ENCODE measurements at regions not wholly inside any gene's neighbourhood (a gene's known extent, or its start where the extent isn't known, plus 50 kb on each side); places are given as distances from the start of the nearest gene placed in this dataset.

- DNase-seq (no peak), ATAC-seq (no peak)
- 74 to 78% (median 74%) methylated on average over 3 of the region's 3 CpGs for WGBS, 3 donors
- Histone ChIP-seq H3K36me3 (ENCODE audit: insufficient read depth in 1 of 2, low read depth in 1 of 2) (no peaks in the 10 kb centered on the region), H3K4me1 (no peaks in the 10 kb centered on the region), H3K27me3 (ENCODE audit: insufficient read depth in 3 of 3, low read length in 2 of 3) (no peaks in the 10 kb centered on the region), H3K27ac (no peak overlapping the region), H3K4me3 (no peak overlapping the region), H3K9me3 (no peaks in the 10 kb centered on the region)
- no peak for TF ChIP-seq CTCF (IDR thresholded peaks at IDR 0.05)
- intact Hi-C loops (cut with DNase I), result no loop called here
These were observed 60.9 kb upstream of the HS3ST1 start for GRCh38 chr4:11489453-11490083.

- Histone ChIP-seq H3K36me3 (ENCODE audit: insufficient read depth in 1 of 2, low read depth in 1 of 2) (no peaks in the 10 kb centered on the region), H3K4me3 (no peak overlapping the region), H3K4me1 (no peaks in the 10 kb centered on the region), H3K27me3 (ENCODE audit: insufficient read depth in 3 of 3, low read length in 2 of 3) (no peaks in the 10 kb centered on the region), H3K9me3 (no peaks in the 10 kb centered on the region), H3K27ac (no peak overlapping the region)
- TF ChIP-seq CTCF (IDR thresholded peaks at IDR 0.05), result no peak
- intact Hi-C loops (cut with DNase I), result no loop called here
- DNase-seq, result no peak
- WGBS, 3 donors, result 81 to 83% (median 82%) methylated on average over 6 of the region's 6 CpGs
- ATAC-seq, result no peak
These were observed 60.2 kb upstream of the HS3ST1 start for GRCh38 chr4:11488657-11489452.

- ATAC-seq (no peak), DNase-seq (no peak)
- Histone ChIP-seq H3K27ac (no peak overlapping the region), H3K36me3 (ENCODE audit: insufficient read depth in 1 of 2, low read depth in 1 of 2) (no peaks in the 10 kb centered on the region), H3K4me1 (no peaks in the 10 kb centered on the region), H3K9me3 (no peaks in the 10 kb centered on the region), H3K4me3 (no peak overlapping the region), H3K27me3 (ENCODE audit: insufficient read depth in 3 of 3, low read length in 2 of 3) (no peaks in the 10 kb centered on the region)
- 40 to 45% (median 41%) methylated on average over 3 of the region's 3 CpGs for WGBS, 3 donors
- intact Hi-C loops (cut with DNase I), result no loop called here
- no peak for TF ChIP-seq CTCF (IDR thresholded peaks at IDR 0.05)
These were observed 59.3 kb upstream of the HS3ST1 start for GRCh38 chr4:11487868-11488544.

- Histone ChIP-seq H3K4me3 (no peak overlapping the region), H3K4me1 (no peaks in the 10 kb centered on the region), H3K27me3 (ENCODE audit: insufficient read depth in 3 of 3, low read length in 2 of 3) (no peaks in the 10 kb centered on the region), H3K27ac (no peak overlapping the region), H3K9me3 (no peaks in the 10 kb centered on the region), H3K36me3 (ENCODE audit: insufficient read depth in 1 of 2, low read depth in 1 of 2) (no peaks in the 10 kb centered on the region)
- DNase-seq (no peak), ATAC-seq (no peak)
- TF ChIP-seq CTCF (IDR thresholded peaks at IDR 0.05), result no peak
- intact Hi-C loops (cut with DNase I), result no loop called here
These were observed 58.4 kb upstream of the HS3ST1 start for GRCh38 chr4:11487139-11487538.
